Hepatocyte (in vitro differentiated cells): ENCODE measurements at regions not wholly inside any gene's neighbourhood (a gene's known extent, or its start where the extent isn't known, plus 50 kb on each side); places are given as distances from the start of the nearest gene placed in this dataset.

ENCODE experiments used
- DNase-seq: peaks from one replicate; pipeline ENCODE4 v3.0.0-alpha.2; 2016; ENCODE audit warnings: low spot score
- H2AFZ ChIP-seq: fragments of 200-600 bp; sonication (generic); 2 replicates; pipeline ENCODE4 v1.6.0; 2016; ENCODE audit warnings: antibody characterized with exemption, mild to moderate bottlenecking
- H3K27ac ChIP-seq: fragments of 200-600 bp; sonication (generic); 2 replicates; pipeline ENCODE4 v1.5.1; 2016; ENCODE audit warnings: mild to moderate bottlenecking
- H3K27me3 ChIP-seq: fragments of 200-600 bp; sonication (generic); 2 replicates; pipeline ENCODE4 v1.6.1; 2016
- H3K36me3 ChIP-seq: fragments of 200-600 bp; sonication (generic); replicated peaks from 2 replicates; pipeline ENCODE4 v1.5.1; 2016; ENCODE audit warnings: low read depth; ENCODE audit not compliant: insufficient read depth
- H3K4me1 ChIP-seq: fragments of 200-600 bp; sonication (generic); 2 replicates; pipeline ENCODE4 v1.5.1; 2016; ENCODE audit warnings: mild to moderate bottlenecking, moderate library complexity; ENCODE audit not compliant: insufficient read depth
- H3K4me2 ChIP-seq: fragments of 200-600 bp; sonication (generic); 2 replicates; pipeline ENCODE4 v1.6.0; 2016
- H3K4me3 ChIP-seq: fragments of 200-600 bp; sonication (generic); 2 replicates; pipeline ENCODE4 v1.5.1; 2016; ENCODE audit warnings: mild to moderate bottlenecking
- H3K79me2 ChIP-seq: fragments of 200-600 bp; sonication (generic); 2 replicates; pipeline ENCODE4 v1.6.0; 2017; ENCODE audit warnings: mild to moderate bottlenecking
- H3K9me2 ChIP-seq: fragments of 200-600 bp; sonication (generic); replicated peaks from 2 replicates; pipeline ENCODE4 v1.6.0; 2017; ENCODE audit warnings: mild to moderate bottlenecking; ENCODE audit not compliant: insufficient read depth
- H3K9me3 ChIP-seq: fragments of 200-600 bp; sonication (generic); 2 replicates; pipeline ENCODE4 v1.5.1; 2016; ENCODE audit warnings: low read depth, mild to moderate bottlenecking
- H4K20me1 ChIP-seq: fragments of 200-600 bp; sonication (generic); 2 replicates; pipeline ENCODE4 v1.6.0; 2016; ENCODE audit warnings: mild to moderate bottlenecking; ENCODE audit not compliant: insufficient read depth, poor library complexity, severe bottlenecking
- EZH2 ChIP-seq: fragments of 200-600 bp; sonication (generic); IDR thresholded peaks from 2 replicates; pipeline ENCODE4 v1.6.1; 2016; ENCODE audit warnings: antibody characterized with exemption, mild to moderate bottlenecking, borderline replicate concordance
- EZH2phosphoT487 ChIP-seq: fragments of 200-600 bp; sonication (generic); IDR thresholded peaks from one replicate; pipeline ENCODE4 v1.6.1; 2018; ENCODE audit warnings: antibody characterized with exemption, mild to moderate bottlenecking, low read depth, moderate library complexity; ENCODE audit not compliant: unreplicated experiment, severe bottlenecking
- WGBS: methylation state at CpG from one replicate; pipeline ENCODE4 v1.1.6; 2016; ENCODE audit warnings: low lambda C conversion rate; ENCODE audit errors: missing lambda C conversion rate; 5-methylcytosine and 5-hydroxymethylcytosine counted together
- TF ChIP-seq, protein P1 (sequence below): fragments of 200-600 bp; sonication (generic); IDR thresholded peaks from 2 replicates; pipeline ENCODE4 v1.5.1; 2016; ENCODE audit warnings: antibody characterized with exemption, mild to moderate bottlenecking; ENCODE audit not compliant: poor library complexity

DNA sequence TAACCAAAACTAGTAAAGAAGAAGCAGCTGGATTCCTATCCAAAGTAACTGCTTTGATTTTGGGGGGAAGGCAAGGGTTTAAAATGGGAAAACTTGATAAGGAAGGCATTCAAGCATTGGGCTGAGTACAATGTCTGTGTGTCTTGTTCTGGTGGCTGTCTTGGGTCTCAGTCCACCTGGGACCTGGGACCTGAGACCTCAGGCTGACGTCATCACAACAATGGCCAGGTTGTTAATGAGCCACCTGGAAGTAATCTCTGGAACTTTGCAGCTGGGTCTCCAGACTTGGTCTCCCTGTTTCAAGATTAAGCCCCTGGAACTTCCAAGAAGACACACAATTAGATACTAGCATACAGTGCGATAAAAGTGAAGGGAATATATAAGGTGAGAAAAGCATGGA is 157.5 kb downstream of the PIK3R1 start:
- DNase-seq: no peak
- H3K79me2 ChIP-seq: no peaks in the 10 kb centered on the region
- no peak overlapping the region for H3K4me3 ChIP-seq
- H3K9me2 ChIP-seq: no peaks in the 10 kb centered on the region
- no peaks in the 10 kb centered on the region for H3K9me3 ChIP-seq
- H3K36me3 ChIP-seq: no peaks in the 10 kb centered on the region
- TF ChIP-seq, protein P1, sequence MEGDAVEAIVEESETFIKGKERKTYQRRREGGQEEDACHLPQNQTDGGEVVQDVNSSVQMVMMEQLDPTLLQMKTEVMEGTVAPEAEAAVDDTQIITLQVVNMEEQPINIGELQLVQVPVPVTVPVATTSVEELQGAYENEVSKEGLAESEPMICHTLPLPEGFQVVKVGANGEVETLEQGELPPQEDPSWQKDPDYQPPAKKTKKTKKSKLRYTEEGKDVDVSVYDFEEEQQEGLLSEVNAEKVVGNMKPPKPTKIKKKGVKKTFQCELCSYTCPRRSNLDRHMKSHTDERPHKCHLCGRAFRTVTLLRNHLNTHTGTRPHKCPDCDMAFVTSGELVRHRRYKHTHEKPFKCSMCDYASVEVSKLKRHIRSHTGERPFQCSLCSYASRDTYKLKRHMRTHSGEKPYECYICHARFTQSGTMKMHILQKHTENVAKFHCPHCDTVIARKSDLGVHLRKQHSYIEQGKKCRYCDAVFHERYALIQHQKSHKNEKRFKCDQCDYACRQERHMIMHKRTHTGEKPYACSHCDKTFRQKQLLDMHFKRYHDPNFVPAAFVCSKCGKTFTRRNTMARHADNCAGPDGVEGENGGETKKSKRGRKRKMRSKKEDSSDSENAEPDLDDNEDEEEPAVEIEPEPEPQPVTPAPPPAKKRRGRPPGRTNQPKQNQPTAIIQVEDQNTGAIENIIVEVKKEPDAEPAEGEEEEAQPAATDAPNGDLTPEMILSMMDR: no peak
- no peak for TF ChIP-seq EZH2
- TF ChIP-seq EZH2phosphoT487: no peak
- 96% methylated on average over 2 of the region's 2 CpGs for whole genome bisulfite sequencing
- no peaks in the 10 kb centered on the region for H3K27me3 ChIP-seq
- no peaks in the 10 kb centered on the region for H4K20me1 ChIP-seq
- H2AFZ ChIP-seq: no peak overlapping the region
- no peak overlapping the region for H3K27ac ChIP-seq
- H3K4me2 ChIP-seq: no peak overlapping the region
- H3K4me1 ChIP-seq: no peaks in the 10 kb centered on the region

DNA sequence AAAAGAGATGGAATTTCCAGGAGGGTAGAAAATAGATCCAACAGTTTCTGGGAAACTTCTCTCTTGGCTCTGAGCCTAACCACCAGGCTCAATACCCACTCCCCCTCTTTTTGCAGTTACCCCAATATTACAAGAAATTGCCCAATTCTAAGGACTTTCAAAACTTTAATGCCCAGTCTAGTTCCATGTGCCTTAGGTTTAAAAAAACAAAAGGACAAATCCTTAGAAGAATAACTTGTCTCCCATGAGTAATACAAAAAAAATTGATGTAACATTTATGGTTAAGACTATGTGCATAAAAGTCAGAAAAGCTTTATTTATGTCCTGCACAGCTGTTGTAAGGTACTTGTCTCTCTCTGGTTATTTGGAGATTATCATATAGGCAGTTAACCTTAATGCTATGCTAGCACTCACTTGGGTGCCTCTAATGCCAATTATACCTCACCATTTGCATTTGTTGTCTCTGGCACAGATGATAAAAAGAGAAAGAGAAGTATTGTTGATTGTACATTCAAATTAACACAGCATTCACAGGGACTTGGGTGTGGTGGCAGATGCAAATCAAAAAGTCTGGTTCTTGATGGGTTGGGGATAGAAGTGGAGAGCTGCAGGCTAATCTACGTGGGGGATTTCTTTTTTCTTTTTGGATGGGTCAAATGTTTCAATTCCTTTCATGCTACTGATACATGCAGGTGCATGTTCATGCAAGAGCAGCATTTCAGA is 159.4 kb downstream of the PIK3R1 start:
- Histone ChIP-seq H3K4me2 (no peak overlapping the region), H4K20me1 (no peaks in the 10 kb centered on the region), H3K27ac (no peak overlapping the region), H3K9me3 (no peaks in the 10 kb centered on the region), H3K79me2 (no peaks in the 10 kb centered on the region), H3K4me3 (no peak overlapping the region), H3K9me2 (no peaks in the 10 kb centered on the region), H2AFZ (no peak overlapping the region), H3K27me3 (no peaks in the 10 kb centered on the region), H3K36me3 (no peaks in the 10 kb centered on the region), H3K4me1 (peaks cover under 1% of the 10 kb centered on the region)
- no peak for DNase-seq
- TF ChIP-seq, protein P1: no peak
- no peak for TF ChIP-seq EZH2phosphoT487
- no peak for TF ChIP-seq EZH2
- WGBS: 68% methylated on average over 1 of the region's 1 CpG

GRCh38 chr5:68375540-68375939 is 160.0 kb downstream of the PIK3R1 start:
- WGBS: 93% methylated on average over 3 of the region's 3 CpGs
- no peaks in the 10 kb centered on the region for H3K79me2 ChIP-seq
- no peaks in the 10 kb centered on the region for H3K9me3 ChIP-seq
- no peak overlapping the region for H3K27ac ChIP-seq
- H3K4me2 ChIP-seq: no peak overlapping the region
- no peak for DNase-seq
- H3K4me3 ChIP-seq: no peak overlapping the region
- H3K9me2 ChIP-seq: no peaks in the 10 kb centered on the region
- no peaks in the 10 kb centered on the region for H4K20me1 ChIP-seq
- no peaks in the 10 kb centered on the region for H3K36me3 ChIP-seq
- no peak overlapping the region for H2AFZ ChIP-seq
- TF ChIP-seq, protein P1: no peak
- TF ChIP-seq EZH2phosphoT487 (no peak), EZH2 (no peak)
- H3K27me3 ChIP-seq: no peaks in the 10 kb centered on the region
- H3K4me1 ChIP-seq: peaks cover 5% of the 10 kb centered on the region
